Peyer's patch (tissue), 4 donors: ENCODE measurements at regions not wholly inside any gene's neighbourhood (a gene's known extent, or its start where the extent isn't known, plus 50 kb on each side); places are given as distances from the start of the nearest gene placed in this dataset.

Experiments used
- POLR2A ChIP-seq, 2 donors: fragments of 450-650 bp; IDR thresholded peaks; one replicate each; pipeline ENCODE4 v1.5.1; 2017; ENCODE audit warnings: antibody characterized with exemption in 2 of 2, mild to moderate bottlenecking in 2 of 2, moderate library complexity in 2 of 2
- TF ChIP-seq, protein P1 (sequence below), 6 experiments: fragments of 450-650 bp in 4 of 6; fragments of 200-600 bp in 2 of 6; sonication (generic) in 1 of 6; IDR thresholded peaks; one replicate each; pipeline ENCODE4 v1.5.1; 2017 to 2019; ENCODE audit warnings: antibody characterized with exemption in 6 of 6, mild to moderate bottlenecking in 3 of 6, moderate library complexity in 1 of 6

- TF ChIP-seq, protein P1, sequence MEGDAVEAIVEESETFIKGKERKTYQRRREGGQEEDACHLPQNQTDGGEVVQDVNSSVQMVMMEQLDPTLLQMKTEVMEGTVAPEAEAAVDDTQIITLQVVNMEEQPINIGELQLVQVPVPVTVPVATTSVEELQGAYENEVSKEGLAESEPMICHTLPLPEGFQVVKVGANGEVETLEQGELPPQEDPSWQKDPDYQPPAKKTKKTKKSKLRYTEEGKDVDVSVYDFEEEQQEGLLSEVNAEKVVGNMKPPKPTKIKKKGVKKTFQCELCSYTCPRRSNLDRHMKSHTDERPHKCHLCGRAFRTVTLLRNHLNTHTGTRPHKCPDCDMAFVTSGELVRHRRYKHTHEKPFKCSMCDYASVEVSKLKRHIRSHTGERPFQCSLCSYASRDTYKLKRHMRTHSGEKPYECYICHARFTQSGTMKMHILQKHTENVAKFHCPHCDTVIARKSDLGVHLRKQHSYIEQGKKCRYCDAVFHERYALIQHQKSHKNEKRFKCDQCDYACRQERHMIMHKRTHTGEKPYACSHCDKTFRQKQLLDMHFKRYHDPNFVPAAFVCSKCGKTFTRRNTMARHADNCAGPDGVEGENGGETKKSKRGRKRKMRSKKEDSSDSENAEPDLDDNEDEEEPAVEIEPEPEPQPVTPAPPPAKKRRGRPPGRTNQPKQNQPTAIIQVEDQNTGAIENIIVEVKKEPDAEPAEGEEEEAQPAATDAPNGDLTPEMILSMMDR (IDR thresholded peaks at IDR 0.05), result no peak
- TF ChIP-seq POLR2A (IDR thresholded peaks at IDR 0.05), result no peak
Observed at GRCh38 chr16:76106647-76107046, 170.6 kb upstream of the CNTNAP4 start.
